ENCODE measurements at regions not wholly inside any gene's neighbourhood (a gene's known extent, or its start where the extent isn't known, plus 50 kb on each side); places are given as distances from the start of the nearest gene placed in this dataset.

GRCh38 chr1:188672153-188672552 lies 1805.5 kb downstream of the BRINP3 start:
- no peak overlapping the region for H3K4me3 Mint-ChIP-seq (ENCODE audit: unreplicated experiment)
- no peaks in the 10 kb centered on the region for H3K4me1 Mint-ChIP-seq (ENCODE audit: low read depth)
- no peak for DNase-seq (ENCODE audit: low spot score)
- no peak overlapping the region for H3K27ac Mint-ChIP-seq (ENCODE audit: unreplicated experiment)
- peaks cover 5% of the 10 kb centered on the region for H3K9me3 Mint-ChIP-seq (ENCODE audit: low read depth)
- no peaks in the 10 kb centered on the region for H3K36me3 Mint-ChIP-seq (ENCODE audit: low read depth)
- no peaks in the 10 kb centered on the region for H3K27me3 Mint-ChIP-seq (ENCODE audit: low read depth)
- no peak for TF ChIP-seq CTCF (IDR thresholded peaks at IDR 0.05)

- H3K36me3 Mint-ChIP-seq (ENCODE audit: low read depth), result no peaks in the 10 kb centered on the region
- H3K4me1 Mint-ChIP-seq (ENCODE audit: low read depth), result no peaks in the 10 kb centered on the region
- no peak for DNase-seq (ENCODE audit: low spot score)
- H3K27ac Mint-ChIP-seq (ENCODE audit: unreplicated experiment), result no peak overlapping the region
- H3K4me3 Mint-ChIP-seq (ENCODE audit: unreplicated experiment), result no peak overlapping the region
- no peaks in the 10 kb centered on the region for H3K9me3 Mint-ChIP-seq (ENCODE audit: low read depth)
- H3K27me3 Mint-ChIP-seq (ENCODE audit: low read depth), result no peaks in the 10 kb centered on the region
- TF ChIP-seq CTCF (IDR thresholded peaks at IDR 0.05), result no peak
These were observed 1788.1 kb downstream of the BRINP3 start for GRCh38 chr1:188689542-188689941.

- H3K27me3 Mint-ChIP-seq (ENCODE audit: low read depth), result peaks cover 2% of the 10 kb centered on the region
- H3K9me3 Mint-ChIP-seq (ENCODE audit: low read depth), result peaks cover 16% of the 10 kb centered on the region
- H3K4me1 Mint-ChIP-seq (ENCODE audit: low read depth), result no peaks in the 10 kb centered on the region
- no peak for TF ChIP-seq CTCF (IDR thresholded peaks at IDR 0.05)
- no peak overlapping the region for H3K27ac Mint-ChIP-seq (ENCODE audit: unreplicated experiment)
- H3K36me3 Mint-ChIP-seq (ENCODE audit: low read depth), result no peaks in the 10 kb centered on the region
- no peak for DNase-seq (ENCODE audit: low spot score)
- no peak overlapping the region for H3K4me3 Mint-ChIP-seq (ENCODE audit: unreplicated experiment)
These were observed 1777.5 kb downstream of the BRINP3 start for GRCh38 chr1:188700116-188700515.

GRCh38 chr1:188706742-188707141 lies 1770.9 kb downstream of the BRINP3 start:
- Mint-ChIP-seq H3K27ac (ENCODE audit: unreplicated experiment) (no peak overlapping the region), H3K9me3 (ENCODE audit: low read depth) (no peaks in the 10 kb centered on the region), H3K27me3 (ENCODE audit: low read depth) (peaks cover 2% of the 10 kb centered on the region), H3K4me1 (ENCODE audit: low read depth) (no peaks in the 10 kb centered on the region), H3K4me3 (ENCODE audit: unreplicated experiment) (no peak overlapping the region), H3K36me3 (ENCODE audit: low read depth) (no peaks in the 10 kb centered on the region)
- no peak for TF ChIP-seq CTCF (IDR thresholded peaks at IDR 0.05)
- DNase-seq (ENCODE audit: low spot score), result no peak

GRCh38 chr1:188708795-188709535 lies 1768.7 kb downstream of the BRINP3 start:
- H3K27ac Mint-ChIP-seq (ENCODE audit: unreplicated experiment), result no peak overlapping the region
- H3K27me3 Mint-ChIP-seq (ENCODE audit: low read depth), result peaks cover 2% of the 10 kb centered on the region
- H3K36me3 Mint-ChIP-seq (ENCODE audit: low read depth), result no peaks in the 10 kb centered on the region
- no peaks in the 10 kb centered on the region for H3K9me3 Mint-ChIP-seq (ENCODE audit: low read depth)
- no peak for TF ChIP-seq CTCF (IDR thresholded peaks at IDR 0.05)
- H3K4me3 Mint-ChIP-seq (ENCODE audit: unreplicated experiment), result no peak overlapping the region
- DNase-seq (ENCODE audit: low spot score), result no peak
- no peaks in the 10 kb centered on the region for H3K4me1 Mint-ChIP-seq (ENCODE audit: low read depth)

Measured in chondrocyte (in vitro differentiated cells).